T-helper 2 cell treated with Interferon-gamma antibody and Interleukin-4, amounts not matched to agents 100 ng/mL and 5 ng/mL, for 36 hours (primary cell): ENCODE measurements at regions not wholly inside any gene's neighbourhood (a gene's known extent, or its start where the extent isn't known, plus 50 kb on each side); places are given as distances from the start of the nearest gene placed in this dataset.
"Not testable (repeated sequence)": the region's sequence is repeated elsewhere in the genome, so short reads cannot be mapped to it uniquely, and the experiment has no call there.

Experiments
- intact Hi-C: fragments of 100-400 bp; cut with micrococcal nuclease; formaldehyde crosslinking; loops from one replicate; pipeline ENCODE4 v1.15.1; 2023

DNA sequence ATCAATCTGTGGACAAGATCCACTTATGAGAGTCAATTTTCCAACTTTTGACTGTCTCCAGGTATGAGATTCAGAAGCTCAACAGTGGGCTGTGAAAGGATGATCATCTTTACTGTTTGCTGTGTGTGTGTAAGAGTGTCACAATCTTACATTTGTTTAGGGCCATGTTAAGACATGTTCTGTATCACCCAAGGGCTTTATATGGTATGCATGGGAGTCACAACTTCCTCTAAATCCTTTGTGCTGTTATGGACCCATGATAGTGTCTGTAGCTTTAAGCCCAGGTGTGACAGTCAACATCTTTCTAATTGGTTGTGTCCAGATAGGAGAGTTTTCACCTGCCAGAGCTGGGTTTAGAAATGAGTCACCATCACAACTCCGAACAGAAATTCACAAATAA, 70.2 kb downstream of the ZNF726 start:
- intact Hi-C loops = not testable (repeated sequence)

DNA sequence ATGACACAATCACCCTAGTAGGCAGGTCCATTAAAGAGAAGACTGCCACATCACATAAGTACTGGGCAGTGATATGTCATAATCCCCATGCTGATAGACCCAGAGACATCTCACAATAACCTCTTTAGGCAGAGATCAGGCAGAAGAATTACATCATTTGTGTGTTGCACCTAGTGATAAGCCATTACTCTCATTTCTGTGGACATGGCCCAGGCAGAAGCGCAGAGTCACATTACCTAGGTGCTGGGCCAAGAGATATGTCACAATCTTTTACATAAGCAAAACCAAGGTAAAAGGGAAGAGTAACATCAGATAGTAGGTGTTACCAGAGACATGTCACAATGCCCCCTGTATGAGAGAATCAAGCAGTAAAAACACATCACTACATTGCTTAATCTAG, 71.9 kb downstream of the ZNF726 start:
- intact Hi-C loops = no loop called here

DNA sequence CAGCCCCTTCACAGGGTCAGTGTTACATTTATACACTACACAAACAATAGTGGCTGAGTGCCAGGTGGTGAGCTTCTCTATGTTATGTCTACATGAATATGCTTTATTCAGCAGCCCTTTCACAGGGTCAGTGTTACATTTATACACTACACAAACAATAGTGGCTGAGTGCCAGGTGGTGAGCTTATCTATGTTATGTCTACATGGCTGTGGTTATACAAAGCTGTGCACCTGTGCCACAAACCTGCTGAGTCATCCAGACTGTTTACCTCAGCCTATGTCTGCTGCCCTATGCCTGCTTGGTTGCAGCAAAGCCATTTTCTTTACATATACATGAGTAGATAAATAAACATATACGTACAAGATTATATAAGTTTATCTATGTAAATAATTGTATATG, 76.5 kb downstream of the ZNF726 start:
- intact Hi-C loops = no loop called here

DNA sequence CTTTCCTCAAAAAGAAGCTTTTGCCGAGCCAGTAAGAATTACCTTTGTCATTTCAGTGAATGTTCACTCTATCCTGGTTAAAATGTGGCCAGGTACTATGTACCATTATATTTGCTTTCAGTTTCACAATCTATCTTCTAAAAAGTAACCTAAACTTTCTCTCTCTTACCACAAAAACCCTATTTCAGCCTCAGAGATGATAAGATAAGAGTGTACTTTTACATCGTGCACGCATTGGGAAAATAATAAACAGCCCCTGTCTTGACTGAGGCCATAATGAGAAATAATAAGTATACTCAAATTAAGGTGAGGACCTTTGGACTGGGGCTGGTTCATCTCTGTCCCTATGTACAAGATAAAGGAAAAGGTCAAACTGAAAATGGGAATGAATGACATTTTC, 77.7 kb downstream of the ZNF726 start:
- intact Hi-C loops = no loop called here

DNA sequence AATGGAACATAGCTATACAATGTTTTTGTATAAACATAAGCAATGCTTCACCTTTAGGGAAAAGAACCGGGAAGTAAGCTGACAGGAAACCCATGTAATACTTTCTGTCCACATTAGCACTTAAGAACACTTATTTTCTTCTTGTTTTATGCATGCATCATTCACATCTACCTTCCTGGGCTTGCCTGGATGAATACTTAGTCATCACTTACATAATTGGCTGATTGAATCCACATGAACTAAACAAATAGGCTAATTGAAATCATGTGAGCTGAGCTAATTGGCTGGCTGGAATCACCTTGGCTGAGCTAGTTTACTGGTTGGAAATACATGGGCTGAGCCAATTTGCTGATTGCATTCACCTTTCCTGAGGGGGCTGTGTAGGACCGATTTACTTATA, 78.8 kb downstream of the ZNF726 start:
- intact Hi-C loops = no loop called here

DNA sequence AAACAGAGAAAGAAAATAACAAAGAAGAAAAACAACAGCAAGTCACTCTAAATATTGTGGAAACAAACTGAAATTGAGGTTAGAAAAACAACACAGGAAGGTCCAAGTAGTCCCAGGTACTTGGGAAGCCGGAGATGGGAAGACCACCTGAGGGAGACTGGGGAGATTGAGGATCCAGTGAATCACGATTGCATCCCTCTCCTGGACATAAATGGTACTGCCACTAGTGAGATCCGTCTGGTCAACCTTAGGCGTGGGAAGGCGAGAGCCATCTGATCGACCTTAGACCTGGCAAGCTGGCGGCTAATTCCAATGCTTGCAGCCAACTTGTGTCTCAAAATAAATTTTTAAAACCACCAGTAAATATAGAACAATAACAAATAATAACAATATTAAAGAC, 81.9 kb downstream of the ZNF726 start:
- intact Hi-C loops = no loop called here

DNA sequence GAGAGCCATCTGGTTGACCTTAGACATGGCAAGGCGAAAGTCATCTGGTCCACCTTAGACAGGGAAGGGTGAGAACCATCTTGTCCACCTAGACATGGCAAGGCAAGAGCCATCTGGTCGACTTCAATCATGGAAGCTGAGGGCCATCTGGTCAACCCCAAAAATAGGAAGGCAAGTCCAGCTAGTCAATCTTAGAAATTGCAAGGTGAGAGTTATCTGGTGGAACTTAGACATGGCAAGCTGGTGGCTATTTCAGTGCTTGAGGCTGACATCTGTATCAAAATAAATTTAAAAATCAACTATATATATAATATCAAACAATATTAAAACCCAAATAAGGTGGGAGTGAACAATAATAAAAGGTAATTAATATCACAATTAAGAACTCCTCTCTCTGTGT, 83.9 kb downstream of the ZNF726 start:
- intact Hi-C loops = no loop called here

DNA sequence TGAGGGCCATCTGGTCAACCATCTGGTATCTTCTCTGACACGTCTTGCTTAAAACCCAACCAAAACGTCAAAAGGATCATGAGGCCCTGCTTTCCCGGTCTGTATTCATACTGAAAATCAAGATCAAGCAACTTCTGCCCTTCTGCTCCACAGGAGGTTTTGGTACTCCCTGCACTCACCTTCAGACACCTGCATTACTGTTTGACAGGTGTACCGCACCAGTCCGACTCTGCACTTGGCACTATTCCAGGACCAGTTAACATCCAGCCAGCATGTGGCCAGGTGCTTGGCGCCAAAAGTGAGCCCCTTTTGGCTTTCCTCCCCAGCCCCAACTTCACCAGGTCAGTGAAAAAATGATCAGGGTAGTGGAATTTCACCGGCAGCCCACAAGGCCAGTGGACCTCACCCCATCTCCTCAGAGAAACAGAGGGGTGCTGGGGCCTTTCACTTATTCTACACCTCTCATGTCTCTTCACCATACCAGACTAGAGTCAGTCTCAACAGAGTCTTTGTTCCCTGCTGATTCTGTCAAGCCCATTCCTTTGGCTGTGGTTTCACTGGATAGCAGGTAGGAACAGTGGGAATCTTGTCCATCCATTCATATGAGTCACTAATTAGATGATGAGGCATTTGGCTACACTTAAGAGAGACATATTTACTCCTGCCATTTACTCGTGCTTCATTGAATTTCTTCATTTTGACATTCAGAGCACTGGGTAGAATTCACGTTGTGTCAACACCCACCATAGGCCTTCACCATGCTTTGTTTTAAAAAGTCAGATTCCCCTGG, 85.3 kb downstream of the ZNF726 start:
- intact Hi-C loops = no loop called here

DNA sequence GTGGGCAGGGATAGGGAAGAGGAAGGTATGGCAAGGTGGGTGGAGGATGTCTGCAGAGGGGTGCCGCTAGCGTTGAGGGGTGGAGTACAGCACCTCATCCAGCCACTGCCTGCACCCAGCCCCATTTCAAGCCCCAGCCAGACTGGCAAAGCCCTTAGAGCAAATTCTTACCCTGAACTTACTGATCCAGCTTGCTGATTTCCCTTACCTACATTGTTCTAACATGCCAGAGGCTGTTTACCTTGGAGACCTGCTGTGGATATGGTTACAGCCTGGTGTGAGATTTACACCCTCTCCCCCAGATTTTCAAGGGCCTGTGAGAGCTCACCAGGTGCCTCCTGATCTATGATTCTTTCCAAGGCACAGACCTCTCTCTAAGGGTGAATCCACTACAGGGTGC, 86.0 kb downstream of the ZNF726 start:
- intact Hi-C loops = no loop called here

DNA sequence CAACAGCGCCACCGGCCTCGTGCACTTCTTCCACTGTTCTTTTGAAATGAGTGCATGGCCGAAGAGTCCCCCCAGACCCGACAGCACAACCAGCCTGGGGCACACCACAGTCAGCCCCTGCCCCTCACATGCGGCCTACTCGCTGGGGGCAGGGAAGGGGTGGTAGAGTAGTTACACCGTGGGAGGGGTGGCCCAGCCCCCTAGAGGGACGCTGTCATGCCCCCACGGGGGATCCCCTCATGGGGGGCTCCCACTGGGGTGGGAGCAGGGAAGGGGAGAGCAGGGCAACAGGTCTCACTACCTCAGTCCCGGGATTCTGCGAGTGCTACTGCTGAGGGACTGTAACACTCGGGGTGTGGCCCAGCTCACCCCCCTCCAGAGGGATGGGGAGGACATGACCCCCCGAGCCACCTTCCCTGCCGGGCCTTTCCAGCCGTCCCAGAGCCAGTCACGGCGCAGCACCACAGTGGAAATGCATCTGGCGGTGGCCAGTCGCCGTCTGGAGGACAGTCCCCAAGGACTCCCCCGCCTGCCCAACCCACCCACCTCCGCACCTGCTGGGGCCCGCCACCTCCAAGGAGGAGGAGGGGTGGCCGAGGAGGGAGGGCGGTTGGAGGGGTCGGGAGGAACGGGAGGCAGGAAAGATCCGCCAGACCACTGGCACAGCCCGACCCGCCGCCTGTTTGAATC, 84.6 kb upstream of the ZNF254 start:
- intact Hi-C loops = no loop called here

DNA sequence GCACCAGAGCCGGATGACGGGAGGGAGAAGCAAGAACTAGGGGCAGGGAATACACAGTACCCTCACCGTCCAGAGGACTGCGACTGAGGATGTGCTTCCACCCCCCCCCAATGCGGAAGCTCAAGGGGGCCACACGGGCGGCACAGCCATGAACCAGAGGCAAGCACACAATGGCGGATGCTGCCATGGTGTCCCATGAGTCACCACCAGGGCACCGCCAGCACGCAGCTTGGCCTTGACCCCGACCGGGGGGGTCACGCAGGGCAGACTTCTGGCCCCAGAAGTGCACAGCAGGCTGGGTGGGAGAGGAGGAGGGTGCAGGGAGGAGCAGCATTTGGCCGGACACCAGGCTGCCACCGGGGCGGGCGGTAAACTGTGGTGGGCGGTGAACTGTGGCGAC, 83.5 kb upstream of the ZNF254 start:
- intact Hi-C loops = no loop called here

DNA sequence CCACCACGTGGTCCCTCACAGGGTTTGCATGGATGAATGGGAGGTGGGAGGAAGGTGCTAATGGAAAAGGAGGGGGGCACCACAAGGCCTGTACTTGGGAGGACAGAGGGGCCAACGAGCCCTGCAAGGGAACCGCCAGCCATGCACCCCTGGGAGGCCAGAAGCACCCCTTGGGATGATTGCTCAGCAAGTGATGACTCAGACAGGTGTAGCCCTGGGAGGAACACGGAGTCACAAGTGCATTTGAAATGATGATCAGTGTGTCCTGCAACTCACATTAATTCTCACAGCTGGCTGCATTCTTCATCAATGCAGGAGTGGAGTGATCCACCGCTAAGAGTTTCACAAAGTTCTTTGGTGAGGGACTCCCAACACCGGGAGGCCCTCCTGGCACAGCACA, 82.8 kb upstream of the ZNF254 start:
- intact Hi-C loops = no loop called here

DNA sequence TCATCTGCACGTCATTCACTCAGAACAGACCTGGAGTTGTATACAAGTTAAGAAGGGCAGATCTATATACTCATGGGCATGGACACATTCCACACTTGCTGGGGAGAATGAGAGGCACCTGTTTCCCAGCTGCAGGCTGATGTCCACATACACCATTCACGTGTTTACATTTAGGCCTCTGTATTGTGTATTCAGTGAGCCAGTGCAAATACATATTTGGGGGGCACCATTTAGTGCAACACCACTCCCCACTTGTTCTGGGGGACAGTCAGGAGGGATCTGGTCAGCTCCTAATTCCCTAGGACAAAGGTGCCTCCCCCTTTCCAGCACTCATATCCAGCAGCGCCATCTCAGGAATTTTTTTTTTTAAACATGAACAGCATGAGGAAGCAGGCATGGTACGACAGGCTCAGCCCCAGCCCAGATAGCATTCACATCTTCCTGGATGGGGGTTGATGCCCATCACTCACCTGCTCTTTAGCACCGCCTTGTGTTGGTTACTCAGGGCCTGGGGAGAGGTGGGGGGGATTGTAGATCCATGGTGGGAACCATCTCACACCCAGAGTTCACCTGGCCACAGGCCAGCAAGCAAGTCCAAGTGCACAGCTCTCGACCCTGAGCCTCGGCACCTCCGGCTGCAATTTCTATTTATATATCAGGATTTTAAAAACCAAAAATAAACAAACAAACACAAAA, 56.9 kb upstream of the ZNF254 start:
- intact Hi-C loops = loop anchor here (10.0 kb wide), 2 partner anchors 345 to 635 kb away; partner anchors contain the start of genes ZNF675 and ZNF91

DNA sequence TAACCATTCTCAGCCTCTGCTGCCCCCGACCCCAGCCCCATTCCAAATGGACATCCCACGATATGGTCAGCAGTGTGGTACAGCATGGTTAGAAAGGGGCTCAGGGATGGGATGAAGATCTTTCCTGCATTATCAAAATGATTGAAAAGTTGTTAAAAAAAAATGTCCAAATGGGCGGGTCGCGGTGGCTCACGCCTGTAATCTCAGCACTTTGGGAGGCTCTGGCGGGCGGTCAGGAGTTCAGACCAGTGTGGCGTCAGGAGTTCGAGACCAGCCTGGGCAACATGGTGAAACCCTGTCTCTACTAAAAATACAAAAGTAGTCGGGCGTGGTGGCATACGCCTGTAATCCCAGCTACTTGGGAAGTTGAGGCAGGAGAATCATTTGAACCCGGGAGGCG, 54.3 kb upstream of the ZNF254 start:
- intact Hi-C loops = loop anchor here (1.0 to 10.0 kb wide), 5 partner anchors 55 to 638 kb away; partner anchors contain the start of genes ZNF254, ZNF675, ZNF681 and ZNF726

DNA sequence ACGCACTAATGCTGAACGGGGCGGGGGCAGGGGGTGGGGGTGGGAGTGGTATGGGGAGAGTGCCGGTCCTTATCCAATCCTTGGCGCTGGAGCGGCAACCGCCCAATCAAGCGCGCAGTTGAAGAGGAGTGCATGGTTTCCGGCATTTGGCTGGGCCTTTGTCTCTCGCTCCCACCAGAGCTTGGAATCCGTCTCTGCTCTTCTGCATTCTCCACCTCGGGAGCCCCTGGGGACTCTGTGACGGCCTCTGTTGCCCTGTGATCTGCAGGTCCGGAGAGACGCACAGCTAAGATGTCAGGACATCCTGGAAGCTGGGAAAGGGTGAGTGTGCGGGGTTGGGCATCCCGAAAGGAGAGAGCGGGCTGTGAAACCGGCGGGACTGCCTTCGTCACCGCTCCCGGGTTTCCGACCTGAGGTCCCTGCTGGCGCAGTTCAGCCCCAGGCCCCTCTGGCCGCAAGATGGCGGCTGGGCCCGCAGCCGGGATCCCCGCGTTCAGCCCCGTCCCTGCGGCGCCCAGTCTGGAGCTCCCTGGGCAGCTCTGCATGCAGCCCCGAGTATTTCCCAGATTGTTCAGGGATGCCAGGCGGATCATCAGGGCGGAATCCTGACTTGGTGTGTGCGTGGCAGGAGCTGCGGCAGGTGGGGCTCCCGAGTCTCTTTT, 53.6 kb upstream of the ZNF254 start:
- intact Hi-C loops = loop anchor here (1.0 to 10.0 kb wide), 5 partner anchors 54 to 639 kb away; partner anchors contain the start of genes ZNF254, ZNF675, ZNF681 and ZNF726

DNA sequence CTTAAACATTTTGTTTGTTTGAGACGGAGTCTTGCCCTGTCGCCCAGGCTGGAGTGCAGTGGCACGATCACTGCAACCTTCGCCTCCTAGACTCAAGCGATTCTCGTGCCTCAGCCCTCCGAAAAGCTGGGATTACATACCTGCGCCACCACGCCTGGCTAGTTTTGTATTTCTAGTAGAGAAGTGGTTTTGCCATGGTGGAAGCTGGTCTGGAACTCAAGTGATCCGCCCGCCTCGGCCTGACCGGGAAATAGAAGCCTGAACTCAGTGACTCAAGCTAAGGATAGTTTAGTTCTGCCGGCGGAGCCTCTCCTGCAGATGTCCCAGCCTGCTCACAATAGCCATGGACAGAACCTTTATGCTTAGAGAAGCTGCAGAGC, 53.0 kb upstream of the ZNF254 start:
- intact Hi-C loops = loop anchor here (1.0 to 10.0 kb wide), 5 partner anchors 53 to 639 kb away; partner anchors contain the start of genes ZNF254, ZNF675, ZNF681 and ZNF726

DNA sequence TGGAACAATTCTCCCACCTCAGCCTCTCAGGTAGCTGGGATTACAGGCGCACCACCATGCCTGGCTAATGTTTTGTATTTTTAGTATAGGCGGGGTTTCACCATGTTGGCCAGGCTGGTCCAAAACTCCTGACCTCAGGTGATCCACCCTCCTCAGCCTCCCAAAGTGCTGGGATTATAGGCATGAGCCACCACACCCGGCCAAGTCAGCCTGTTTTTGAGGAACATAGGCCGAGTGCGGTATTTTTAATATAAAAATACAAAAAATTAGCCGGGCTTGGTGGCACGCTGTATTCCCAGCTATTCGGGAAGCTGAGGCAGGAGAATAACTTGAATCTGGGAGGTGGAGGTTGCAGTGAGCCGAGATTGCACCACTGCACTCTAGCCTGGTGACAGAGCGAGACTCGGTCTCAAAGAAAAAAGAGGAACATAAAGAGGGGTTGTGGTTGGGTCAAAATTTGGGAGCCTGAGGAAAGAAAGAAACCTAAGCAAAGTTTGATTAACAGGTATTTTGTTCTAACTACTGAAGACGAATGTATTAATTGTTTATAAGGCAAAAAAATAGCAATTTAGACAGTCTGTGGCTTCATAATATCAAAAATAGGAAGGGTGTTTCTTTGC, 51.6 kb upstream of the ZNF254 start:
- intact Hi-C loops = loop anchor here (10.0 kb wide), 2 partner anchors 351 to 641 kb away; partner anchors contain the start of genes ZNF675 and ZNF91
